ENCODE measurements at regions not wholly inside any gene's neighbourhood (a gene's known extent, or its start where the extent isn't known, plus 50 kb on each side); places are given as distances from the start of the nearest gene placed in this dataset.

DNA sequence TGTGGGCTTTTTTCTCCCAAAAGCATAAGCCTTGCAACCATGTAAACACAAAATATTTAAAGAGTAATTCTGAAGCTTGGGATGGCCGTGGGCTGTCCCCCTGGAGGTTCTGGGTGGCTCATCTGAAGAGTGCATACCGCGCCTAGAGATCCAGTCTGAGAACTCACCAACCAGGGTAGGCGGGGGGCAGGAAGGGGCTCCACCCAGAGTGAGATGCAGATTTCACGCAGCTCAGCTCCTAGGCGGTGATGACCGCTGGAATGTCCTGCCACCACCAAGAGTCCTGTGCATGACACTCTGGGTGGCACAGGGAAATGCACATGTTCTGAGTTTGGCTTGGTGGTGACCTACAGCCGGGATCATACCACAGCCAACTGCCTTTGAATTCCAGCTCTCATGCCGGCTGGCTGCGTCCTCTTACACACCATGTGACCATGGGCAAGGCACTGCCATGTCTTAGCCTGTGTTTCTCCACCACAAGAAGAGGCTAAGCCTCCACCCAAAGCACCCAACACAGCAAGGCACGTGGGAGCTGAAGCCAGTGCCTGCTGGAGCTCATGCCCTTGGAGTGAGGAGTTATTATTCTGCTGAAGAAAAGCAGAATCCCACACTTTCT lies 125.1 kb upstream of the IQSEC1 start:
- TF ChIP-seq, protein P1, sequence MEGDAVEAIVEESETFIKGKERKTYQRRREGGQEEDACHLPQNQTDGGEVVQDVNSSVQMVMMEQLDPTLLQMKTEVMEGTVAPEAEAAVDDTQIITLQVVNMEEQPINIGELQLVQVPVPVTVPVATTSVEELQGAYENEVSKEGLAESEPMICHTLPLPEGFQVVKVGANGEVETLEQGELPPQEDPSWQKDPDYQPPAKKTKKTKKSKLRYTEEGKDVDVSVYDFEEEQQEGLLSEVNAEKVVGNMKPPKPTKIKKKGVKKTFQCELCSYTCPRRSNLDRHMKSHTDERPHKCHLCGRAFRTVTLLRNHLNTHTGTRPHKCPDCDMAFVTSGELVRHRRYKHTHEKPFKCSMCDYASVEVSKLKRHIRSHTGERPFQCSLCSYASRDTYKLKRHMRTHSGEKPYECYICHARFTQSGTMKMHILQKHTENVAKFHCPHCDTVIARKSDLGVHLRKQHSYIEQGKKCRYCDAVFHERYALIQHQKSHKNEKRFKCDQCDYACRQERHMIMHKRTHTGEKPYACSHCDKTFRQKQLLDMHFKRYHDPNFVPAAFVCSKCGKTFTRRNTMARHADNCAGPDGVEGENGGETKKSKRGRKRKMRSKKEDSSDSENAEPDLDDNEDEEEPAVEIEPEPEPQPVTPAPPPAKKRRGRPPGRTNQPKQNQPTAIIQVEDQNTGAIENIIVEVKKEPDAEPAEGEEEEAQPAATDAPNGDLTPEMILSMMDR (conservative IDR thresholded peaks at IDR 0.05; ENCODE audit: low read depth, low read length), result no peak
- H3K4me3 ChIP-seq (ENCODE audit: low read length), result no peak overlapping the region
- no peak for DNase-seq (ENCODE audit: low read depth)

DNA sequence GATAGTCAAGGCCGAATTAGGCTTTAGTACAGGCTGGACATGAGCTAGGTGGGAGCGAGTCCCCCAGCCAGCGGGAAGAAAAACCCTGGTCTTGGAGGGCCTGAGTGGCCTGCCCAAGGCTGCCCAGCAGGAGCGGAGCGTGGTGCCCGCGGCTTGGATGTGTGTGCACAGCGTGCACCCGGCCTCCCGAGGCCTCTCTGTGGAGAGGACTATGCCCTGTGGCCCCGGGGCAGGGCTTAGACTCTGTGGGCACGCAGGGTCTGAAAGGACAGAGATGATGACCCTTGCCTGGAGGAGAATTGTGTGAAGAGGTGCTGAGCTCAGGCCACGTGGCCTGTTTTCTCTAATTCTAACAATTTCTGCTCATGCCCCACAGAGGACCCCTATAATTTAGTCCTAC lies 124.6 kb upstream of the IQSEC1 start:
- DNase-seq (ENCODE audit: low read depth), result no peak
- TF ChIP-seq, protein P1 (conservative IDR thresholded peaks at IDR 0.05; ENCODE audit: low read depth, low read length), result no peak
- H3K4me3 ChIP-seq (ENCODE audit: low read length), result no peak overlapping the region

DNA sequence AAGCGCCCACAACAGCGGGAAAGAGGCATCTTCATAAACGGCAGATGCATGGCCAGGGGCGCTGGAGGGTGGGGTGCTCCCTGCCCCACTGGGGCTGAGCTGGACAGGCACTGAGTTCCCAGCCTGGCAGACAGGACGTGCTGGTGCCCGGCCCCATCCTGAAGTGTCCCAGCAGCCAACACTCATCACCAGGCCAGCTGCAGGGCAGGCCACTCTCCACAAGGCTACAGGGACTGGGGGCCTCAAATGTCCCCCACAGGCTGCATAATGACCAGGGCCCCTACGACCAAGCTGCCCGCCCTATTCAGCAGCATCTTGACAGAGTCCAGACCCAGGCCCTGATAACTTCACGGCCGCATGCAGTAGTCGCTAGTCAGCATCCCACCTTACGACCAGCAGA lies 124.1 kb upstream of the IQSEC1 start:
- no peak overlapping the region for H3K4me3 ChIP-seq (ENCODE audit: low read length)
- TF ChIP-seq, protein P1 (conservative IDR thresholded peaks at IDR 0.05; ENCODE audit: low read depth, low read length), result no peak
- DNase-seq (ENCODE audit: low read depth), result no peak

DNA sequence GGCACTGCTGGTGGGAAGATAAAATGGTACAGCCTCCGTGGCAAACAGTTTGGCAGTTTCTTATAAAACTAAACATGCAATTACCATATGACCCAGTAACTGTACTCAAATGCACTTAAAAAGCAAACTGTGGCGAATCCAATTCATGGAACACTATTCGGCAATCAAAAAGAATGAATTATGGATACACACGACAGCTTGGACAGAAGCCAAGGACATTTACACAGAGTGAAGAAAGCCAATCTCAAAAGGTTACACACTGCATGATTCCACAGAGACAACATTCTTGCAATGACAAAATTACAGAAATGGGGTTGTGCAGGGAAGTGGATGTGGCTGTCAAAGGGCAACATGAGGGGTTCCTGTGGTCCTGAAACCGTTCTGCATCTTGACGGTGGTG lies 122.1 kb upstream of the IQSEC1 start:
- TF ChIP-seq, protein P1 (conservative IDR thresholded peaks at IDR 0.05; ENCODE audit: low read depth, low read length), result no peak
- no peak for DNase-seq (ENCODE audit: low read depth)
- no peak overlapping the region for H3K4me3 ChIP-seq (ENCODE audit: low read length)

DNA sequence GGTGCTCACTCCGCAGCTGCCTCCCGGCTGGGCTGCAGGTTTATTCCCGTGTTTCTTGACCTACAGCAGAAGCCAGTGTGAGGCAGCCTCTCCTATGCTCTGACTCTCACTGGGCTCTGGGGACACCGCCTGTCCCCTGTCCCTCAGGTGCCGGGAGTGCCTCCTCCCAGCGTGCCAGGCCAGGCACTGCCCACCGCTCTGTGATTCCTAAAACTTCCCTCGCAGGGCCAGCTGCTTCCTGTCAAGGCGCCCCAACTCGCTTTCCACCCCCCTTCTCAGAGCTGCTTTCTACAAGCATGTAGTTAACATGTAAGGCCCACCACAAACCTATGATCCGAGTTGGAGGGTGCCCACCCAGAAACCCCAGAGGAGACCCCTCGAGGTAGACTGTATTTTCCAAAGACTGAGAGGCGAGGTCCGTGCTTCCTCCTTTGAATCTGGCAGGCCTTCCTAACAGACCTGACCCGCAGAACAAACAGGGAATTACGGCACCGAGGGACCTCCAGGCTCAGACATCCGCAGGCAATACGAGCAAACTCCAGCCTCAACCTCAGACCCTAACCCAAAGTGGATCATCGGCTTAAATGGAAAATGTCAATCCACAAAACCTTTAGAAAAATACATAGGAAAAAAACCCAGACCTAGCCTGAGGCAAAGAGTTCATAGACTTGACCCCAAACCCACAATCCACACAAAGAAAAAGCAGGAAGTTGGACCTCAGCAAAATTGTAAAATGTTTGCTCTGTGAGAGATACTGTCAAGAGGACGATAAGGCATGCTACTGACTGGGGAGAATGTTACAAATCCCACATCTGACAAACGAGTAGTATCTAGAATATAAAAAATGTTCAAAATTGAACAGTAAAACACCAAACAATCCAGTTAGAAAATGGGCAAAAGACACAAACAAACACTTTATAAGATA lies 121.3 kb upstream of the IQSEC1 start:
- no peak overlapping the region for H3K4me3 ChIP-seq (ENCODE audit: low read length)
- DNase-seq (ENCODE audit: low read depth), result no peak
- TF ChIP-seq, protein P1 (conservative IDR thresholded peaks at IDR 0.05; ENCODE audit: low read depth, low read length), result no peak

DNA sequence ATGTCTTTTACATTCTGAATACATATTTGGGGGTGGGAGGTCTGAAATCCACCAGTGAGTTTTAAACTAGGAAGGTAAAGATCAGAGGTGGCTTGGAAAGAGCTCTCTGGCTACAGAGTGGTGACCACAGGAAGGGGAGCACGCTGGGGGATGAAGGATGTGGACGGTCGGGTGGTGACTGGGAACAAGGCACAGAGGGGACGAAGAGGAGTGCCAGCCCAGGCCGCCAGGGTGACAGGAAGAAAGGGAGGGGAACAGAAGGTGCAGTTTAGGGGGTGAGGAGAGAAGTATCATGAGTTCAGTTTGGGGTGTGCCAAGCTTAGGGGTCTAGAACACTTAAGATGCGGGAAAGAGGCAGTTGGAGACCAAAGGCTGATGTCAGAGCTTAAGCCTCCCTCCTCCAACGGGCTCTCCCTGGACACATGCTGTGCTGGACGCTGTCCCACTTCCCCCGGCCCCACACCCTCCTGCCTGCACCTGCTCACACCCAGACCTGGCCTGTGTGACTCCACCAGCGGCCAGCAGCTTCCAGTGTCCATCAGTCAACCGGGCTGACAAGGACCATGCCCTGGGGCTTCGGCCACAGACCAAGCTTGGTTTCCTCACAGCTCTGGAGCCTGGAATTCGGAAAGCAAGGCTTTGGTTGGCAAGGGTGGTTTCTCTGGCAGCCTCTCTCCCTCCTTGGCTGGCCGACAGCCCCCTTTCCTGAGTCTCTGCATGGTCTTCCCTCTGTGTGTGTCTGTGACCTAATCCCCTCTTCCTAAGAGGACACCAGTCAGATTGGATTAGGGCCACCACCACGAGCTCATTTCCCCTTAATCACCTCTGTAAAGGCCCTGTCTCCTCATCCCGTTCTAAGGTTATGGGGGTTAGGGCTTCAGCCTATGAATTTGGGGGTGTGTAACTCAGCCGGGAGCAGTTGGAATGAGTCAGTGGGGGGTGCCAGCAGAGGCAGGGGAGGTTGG lies 120.4 kb upstream of the IQSEC1 start:
- TF ChIP-seq, protein P1 (conservative IDR thresholded peaks at IDR 0.05; ENCODE audit: low read depth, low read length), result no peak
- no peak for DNase-seq (ENCODE audit: low read depth)
- no peak overlapping the region for H3K4me3 ChIP-seq (ENCODE audit: low read length)
